TTC549 (cell line): ENCODE measurements at regions not wholly inside any gene's neighbourhood (a gene's known extent, or its start where the extent isn't known, plus 50 kb on each side); places are given as distances from the start of the nearest gene placed in this dataset.

ENCODE experiments used
- FAIRE-seq: peaks from 2 replicates; lab custom pipeline; 2012; peaks lifted over from hg19 to GRCh38; lab: Jason Lieb, UNC

DNA sequence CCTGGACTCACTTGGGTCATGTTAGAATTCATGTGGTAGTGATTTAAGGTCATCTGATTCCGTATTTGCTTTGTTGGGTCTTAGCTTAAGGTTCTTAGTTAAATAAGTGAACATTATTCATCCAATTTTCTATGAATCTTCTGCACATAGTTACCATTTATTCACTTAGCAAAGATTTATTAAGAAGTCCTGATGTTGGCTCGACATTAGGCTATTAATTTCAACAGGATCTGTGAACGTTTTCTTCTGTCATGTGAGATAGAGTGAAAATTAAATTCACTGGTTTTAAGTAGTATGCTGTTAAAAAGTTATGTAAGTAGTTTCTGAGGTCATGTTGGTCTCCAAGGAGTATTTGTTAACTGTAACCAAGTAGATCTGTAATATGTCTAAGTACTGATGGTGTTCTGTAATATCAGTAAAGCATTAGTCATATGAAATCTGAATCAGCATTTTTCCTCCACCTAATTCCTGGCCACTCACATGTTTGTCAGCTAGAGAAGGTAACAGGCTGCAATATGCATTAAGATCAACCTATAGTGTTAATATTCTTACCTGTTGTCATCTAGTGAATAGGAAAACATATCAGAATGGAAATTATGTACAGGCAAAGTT lies 155.6 kb downstream of the PCDH7 start:
- FAIRE-seq = no peak

DNA sequence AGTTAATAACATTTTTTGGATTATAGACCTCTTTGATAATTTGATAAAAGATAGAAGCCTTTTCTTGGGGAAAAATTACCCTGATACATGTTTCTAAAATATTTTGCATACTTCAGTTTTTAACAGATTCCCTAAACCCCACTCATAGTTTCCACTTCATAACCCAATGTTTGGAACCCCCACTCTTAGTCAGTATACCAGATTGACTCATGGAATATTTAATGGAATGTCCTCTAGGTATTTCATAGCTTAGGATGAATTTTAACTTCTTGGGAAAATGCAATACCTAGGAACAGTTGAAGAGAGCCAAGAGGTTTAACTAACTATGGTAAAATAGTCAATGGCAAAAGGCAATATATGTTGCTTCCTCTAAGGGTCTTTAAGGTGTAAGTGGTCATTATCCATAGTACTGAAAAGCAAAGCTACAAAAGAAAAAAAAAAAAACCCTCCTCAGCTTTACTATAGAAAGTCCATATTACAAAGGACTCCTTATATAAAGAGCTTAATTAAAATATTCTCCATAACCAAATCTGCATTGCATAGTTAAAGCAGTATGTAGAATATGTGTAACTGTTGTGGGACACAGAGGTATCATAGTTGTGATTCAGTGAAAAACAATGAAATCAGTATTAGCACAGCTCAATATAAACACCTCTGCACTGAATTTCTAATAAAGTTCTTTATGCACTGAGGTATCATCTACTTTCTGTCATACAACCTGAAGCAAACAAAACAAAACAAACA lies 159.9 kb downstream of the PCDH7 start:
- FAIRE-seq = no peak

DNA sequence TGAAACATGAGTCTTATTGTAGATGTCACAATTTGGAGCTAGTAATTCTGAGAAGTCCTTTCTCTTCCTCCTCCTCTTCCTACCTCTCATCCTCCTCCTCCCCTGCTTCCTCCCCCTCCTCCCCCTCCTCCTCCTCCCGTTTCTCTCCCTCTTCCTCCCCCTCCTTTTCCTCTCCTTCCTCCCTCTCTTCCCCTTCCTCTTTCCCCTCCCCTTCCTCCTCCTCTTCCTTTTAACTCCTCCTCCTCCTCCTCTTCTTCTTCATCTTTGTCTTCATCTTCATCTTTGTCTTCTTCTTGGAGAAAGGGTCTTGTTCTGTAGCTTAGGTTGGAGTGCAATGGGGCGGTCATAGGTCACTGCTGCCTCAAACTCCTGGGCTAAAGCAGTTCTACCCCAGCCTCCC lies 161.8 kb downstream of the PCDH7 start:
- FAIRE-seq = no peak

DNA sequence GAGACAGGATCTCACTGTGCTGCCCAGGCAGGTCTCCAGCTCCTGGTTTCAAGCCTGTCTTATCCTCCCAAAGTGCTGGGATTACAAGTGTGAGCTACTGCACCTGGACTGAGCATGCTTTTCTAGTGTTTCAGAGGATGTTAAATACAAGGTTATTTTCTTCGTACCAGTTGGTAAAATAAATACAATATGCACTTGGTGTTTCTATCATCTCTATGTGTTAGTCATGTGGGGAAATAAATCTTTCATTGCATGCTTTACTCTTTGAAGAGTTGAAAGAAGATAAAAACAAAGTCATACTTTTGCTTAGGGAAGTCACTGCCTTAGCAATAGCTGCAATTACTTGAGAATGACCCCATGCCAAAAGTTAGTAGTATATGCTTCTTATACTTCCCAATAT lies 162.3 kb downstream of the PCDH7 start:
- no peak for FAIRE-seq

DNA sequence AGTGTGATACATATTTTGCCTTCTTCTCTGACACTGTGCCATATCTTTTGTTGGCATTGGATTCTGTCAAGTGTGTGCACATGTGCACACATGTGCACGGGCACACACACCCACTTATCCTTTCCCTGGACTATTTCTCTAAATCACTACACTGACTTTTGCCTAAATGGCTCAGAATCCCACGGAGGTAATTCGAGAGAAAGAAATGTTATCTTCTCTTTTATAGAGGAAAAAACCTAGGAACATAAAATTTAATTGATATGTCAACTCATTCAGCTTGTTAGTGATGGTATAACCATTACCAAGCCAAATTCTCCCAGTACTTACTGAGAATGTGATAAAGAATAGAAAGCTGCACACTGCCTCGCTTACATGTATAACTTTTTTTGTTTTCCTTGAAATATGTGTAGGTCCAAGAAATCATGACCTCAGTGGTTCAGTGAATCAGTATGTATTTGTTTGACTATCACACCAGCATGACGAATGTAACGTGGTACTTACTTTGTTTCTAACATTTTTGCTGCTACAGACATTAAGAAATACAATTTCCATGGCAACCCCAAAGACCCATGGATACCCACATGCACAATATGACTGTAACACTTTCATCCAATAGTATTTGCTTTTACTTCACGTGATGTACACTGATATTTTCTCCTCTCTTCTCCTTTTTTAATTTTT lies 163.0 kb downstream of the PCDH7 start:
- FAIRE-seq = no peak

DNA sequence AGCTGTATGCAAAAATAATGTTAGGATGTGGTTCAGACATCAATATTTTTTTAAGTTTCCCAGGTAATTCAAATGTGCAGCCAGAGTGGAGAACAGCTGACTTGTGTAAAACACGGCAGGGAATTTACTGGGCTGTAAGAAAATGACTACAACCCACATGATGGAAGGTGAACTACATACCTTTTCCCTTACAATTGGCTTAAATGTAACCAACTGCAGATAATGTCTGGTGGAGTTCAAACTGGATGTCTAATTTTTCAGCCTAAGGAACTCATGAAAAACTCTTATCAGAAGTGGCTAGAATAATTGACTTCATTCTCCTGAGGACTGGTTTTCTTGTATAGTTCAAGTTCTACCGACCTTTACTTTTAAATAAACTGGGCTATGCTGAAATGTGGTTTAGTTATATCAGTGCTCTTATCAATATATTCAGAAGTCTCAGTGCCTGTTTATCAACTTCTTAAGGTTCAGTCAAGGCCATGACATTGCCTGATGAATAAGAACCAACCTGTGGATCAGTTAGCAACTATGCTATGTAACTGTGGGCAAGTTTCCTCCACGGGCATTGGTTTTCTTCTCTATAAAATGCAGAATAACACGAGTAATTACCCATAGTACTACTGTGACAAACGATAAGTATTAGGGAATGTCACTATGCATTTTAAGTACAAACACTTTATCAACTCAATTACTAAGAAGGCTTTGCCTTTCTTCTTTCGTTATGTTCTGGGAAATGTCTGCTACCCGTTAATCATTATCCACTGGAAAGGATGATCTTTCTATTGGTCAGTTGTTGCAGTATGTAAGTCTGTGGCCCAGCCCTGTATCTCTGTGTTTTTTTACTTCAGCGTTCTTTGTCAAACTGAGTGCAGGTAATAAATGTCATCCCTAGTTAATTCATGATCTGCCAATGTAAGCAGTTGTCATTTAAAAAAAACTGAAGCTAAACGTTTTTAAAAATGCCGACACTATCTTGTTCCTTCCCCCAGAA lies 181.6 kb downstream of the PCDH7 start:
- no peak for FAIRE-seq

DNA sequence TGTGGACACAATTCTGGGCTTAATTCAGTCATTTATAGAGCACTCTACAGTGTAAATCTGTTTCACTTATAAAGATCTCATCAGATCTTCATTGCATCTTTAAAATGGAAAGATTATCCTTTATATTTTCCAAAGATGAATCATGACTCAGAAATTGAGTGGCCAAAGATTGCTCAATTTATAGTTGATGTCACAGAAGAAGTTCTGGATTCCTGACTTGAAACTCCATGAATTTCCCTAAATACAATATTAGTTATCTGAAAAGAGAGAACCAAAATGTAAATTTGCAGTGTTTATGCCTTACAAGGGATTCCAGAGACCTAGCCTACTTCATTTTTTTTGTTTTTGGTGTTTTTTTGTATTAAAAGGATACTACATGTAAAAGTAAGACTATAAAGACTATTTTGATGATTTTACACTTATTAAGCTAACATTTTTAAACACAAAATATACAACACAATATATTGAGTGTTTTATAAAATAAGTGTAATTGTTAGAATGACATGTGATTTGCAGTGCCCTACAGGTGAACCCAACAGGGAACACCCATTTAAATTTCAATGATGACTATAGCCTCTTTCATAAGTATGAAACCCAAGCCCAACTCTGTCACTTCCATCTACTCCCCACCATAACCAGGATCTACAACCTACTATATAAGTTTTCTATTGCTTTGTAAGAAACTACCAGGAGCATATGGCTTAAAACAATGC lies 183.5 kb downstream of the PCDH7 start:
- FAIRE-seq = no peak

DNA sequence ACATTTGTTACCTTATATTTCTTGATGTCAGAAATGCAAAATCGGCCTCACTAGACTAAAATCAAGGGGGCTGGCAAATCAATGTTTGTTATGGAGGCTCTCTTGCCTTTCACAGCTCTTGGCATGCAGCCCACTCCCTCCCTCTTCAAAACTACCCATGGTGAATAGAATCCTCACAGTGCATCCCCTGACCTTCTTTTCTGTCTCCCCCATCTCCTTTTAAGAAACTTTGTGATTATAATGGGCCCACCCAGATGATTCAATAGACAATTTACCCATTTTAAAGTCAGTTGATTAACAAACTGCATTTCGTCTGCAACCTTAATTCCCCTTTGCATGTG lies 184.0 kb downstream of the PCDH7 start:
- no peak for FAIRE-seq

DNA sequence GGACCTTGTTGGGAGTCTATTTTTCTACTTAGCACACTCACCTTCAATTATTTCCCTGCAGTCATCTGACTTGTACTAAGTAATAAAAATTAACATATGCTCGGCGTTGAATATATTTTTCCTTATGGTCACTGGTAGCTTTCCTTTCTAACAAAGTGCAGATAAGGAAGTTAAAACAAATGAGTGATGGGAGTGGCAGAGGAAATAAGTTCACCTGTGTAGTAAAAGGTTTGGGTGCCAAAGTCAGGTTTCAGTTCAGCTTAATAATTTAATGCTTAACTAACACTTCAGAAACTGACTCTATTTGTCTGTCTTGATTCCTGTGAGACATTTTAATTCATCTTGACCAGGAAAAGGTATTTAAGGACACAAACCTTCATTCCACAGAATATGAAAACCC lies 184.4 kb downstream of the PCDH7 start:
- no peak for FAIRE-seq

DNA sequence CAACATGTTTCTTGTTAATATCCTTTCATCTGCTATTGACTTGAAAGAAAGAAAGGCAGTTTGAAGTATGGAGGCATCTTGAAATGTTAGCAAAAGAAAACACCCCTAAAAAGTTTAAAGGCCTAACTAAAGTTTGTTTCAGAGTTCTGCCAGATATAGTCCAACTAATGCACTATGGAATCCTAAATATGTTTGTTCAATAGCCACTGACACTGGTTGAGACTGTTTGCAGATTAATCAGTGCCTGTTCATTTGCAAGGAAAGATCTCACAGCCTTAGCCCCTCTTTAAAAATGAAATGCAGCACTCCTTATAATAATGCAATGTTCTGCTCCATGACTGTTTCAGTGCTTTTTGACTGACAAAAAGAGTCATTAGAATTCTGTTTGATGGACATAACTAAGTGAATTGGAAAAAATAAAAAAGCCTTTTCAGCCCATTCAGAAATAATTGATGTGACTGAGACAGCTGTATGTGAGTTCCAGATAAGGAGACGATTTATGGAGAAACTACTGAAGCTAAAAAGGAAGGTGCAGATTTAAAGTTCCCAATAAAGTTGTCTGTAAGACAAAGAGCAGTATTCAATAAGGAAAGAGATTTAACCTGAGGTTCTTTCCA lies 192.0 kb downstream of the PCDH7 start:
- FAIRE-seq = no peak

DNA sequence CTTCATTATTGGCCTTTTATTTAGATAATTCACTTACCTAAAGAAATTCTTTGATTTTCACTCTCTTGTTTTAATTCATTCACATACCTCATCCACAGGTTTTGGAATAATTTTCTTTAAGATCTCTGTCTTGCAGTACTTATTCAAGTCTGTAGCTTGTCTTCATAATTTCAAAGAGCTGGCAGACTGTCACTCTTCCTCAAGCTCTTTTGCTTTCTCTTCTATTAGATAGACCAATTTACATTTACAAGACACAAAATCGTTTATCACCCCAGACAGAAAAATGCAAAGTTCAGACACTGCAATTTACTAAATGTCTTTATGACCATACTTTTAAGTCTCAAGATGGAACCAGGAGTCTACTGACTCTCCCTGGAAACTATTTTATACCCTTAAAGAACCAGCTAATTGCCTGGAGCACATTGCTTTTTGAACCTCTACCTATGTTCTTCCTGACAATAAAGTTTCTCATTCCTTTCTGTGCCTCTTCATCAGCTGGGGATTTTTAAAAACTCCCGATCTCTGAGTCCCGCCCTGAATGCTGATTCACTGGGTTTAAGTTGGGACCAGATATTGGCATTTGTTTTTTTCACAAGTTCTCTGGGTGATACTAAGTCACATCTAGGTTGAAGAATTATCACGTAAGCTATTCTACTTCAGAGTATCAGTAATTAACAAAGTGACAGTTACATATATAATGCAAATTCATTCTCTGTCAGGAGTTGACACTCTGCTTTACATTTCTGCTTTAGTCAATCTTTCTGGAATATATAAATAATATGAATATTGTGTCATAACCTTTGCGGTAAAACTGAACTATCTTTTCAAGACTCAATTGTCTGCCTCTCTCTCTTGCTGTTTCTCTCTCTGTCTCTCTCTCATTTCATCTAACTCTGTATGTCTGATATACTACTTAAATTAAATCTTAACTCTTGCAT lies 196.4 kb downstream of the PCDH7 start:
- FAIRE-seq = no peak

DNA sequence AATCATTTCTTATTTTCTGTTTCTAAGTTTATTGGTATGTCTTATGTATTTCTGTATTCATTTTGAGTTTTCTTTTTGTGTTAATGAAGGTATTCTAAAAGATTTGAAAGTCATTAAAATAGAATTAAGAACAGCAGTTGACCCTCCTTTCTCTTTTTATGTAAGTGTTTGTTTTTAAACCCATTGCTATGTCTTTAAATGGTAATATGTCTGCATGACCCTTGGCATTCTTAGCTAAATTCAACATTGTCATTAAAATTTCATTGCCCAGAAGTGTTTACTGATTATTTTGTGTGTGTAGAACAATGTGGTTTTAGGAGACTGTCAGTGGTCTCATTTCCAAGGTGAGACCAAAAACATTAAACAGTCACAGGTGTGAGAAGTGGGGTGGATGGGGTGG lies 197.8 kb downstream of the PCDH7 start:
- FAIRE-seq = no peak

DNA sequence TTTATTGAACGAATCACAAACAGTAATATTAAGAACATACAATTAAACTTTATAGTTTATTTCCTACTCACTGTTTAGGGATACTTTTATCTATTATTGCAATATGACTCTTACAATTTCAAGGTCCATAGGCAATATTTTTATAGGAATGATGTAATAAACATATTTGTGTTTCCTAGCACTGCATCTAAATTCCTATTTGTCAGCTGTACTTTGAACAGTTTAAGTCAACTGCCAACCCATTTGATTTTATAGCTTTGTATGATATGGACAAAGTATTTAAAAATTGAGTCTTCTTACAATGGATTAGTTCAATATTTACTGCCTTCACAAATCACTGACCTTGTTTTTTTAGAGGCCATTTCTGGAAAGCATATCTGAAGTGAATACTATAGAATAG lies 199.3 kb downstream of the PCDH7 start:
- FAIRE-seq = no peak

DNA sequence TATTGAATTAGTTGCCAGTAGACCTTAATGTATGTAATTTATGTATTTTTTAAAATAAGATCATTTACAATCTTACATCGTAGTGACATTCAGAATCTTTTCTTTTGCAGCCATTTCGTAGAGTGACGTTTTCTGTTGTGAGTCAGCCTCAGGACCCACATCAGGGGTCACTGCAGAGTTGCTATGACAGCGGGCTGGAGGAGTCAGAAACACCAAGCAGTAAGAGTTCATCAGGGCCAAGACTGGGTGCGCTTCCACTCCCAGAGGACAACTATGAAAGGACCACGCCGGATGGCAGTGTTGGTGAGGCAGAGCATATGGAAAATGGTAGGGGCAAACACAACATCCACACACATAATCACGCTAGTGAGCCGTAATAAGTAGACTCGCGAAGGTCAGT lies 199.9 kb downstream of the PCDH7 start:
- FAIRE-seq = no peak

DNA sequence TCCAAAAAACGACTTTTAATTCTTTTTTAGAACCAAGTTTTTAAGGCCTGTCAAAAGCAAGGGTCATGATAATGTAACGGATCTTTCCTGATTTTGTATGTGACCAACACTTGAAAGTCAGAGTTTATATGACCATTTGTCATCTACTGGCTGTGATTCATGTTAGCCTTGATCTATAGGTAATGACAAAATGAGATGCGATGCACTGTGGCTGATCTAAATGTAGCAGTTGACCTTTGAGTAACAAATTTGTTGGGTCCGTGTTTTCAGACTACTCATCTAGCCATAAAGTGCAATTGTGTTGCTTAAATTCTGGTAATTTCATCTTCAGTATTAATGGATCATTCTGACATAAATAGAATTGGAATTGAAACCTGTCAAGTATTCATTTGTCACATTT lies 202.5 kb downstream of the PCDH7 start:
- FAIRE-seq = no peak

DNA sequence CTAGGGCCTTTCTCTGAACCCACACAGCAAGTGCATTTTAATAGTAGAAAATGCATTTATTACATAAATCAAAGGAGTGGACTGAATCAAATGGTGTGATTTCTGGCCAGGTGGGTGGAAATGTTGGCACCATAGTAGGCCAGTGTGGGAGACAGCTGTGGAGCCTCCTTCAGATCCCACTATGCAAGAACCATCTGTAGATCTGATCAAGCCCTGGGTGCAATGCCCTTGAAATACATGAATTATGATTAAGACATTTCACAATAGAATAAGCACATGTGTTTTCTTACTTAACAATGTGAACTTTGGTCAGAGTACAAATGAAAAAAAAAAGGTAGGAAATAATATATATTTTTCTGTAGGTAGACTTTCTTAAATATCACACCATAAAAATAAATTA lies 204.3 kb downstream of the PCDH7 start:
- FAIRE-seq = no peak

DNA sequence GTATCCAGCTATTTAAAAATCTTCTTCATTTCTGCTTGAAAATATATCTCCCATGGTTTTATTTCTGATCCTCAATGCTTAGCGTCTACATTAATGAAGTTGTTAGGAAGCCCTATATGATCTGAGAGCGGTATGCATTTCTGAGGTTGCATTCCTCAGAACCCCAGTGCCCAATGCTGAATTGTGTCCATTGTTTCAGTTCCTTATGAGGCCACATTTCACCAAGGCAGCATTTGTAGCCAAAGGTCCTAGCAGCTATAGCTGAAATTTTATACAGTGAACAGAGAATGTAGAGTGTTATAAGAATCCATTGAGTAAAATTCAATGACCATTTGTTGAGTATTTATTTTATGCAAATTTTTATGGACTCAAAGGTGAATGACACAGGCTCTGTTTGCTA lies 209.5 kb downstream of the PCDH7 start:
- no peak for FAIRE-seq

DNA sequence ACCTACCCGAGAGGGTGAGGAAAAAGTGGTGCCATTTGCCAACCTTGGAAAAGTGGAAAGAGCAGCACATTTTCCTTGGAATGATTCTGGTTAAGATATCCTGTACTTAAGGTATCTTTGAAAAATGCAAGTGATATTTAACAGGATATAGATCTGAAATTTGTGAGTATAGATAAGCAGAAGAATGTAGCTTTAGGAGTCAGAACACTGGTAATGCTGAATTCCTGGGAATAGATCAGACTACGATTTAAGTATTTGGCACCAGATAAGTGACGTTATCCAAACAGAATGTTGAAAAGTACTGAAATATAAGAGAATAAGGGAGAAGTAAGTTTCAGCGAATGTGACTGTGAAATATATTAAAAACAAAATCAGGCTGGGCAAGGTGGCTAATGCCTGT lies 210.1 kb downstream of the PCDH7 start:
- FAIRE-seq = no peak

DNA sequence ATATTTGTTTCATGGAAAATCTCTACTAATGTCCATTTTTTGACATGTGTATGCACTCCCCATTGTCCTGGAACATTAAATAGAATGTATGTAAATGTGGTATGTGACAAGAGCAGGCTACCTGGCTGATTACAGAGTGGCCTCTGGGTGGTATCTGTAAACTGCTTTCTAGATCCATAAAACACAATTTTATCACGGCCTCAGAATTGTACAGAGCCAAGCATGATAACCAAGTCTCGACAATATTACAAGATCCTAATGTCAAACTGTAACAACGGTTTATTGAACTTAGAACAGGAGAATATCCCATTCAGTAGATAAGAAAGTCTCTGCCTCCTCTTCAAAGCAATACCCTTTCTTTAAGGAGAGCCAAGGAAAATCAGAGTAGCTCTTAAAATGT lies 212.4 kb downstream of the PCDH7 start:
- FAIRE-seq = no peak

DNA sequence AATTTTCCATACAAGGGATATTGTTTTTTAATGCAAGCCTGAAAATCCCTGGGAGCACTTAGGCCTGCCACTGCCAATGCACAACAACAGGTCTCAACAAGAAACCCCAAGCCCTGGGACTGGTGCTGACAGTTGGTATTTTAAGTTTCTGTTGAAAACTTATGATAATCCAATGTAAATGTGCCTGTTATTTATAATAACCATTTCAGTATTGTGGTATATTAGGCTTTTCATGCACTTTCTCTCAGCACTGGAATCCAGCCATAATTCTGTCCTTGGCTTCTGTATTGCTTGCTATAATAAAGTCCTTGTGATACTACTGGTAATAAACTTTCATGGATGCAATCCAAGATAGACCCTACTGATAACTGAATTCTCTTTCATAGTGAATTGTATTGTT lies 218.9 kb downstream of the PCDH7 start:
- FAIRE-seq = no peak
